ENCODE measurements at regions not wholly inside any gene's neighbourhood (a gene's known extent, or its start where the extent isn't known, plus 50 kb on each side); places are given as distances from the start of the nearest gene placed in this dataset.

- H2BK5ac ChIP-seq (ENCODE audit: insufficient read length, low read length): no peak overlapping the region
- H4K5ac ChIP-seq (ENCODE audit: insufficient read length, low read depth, low read length): no peak overlapping the region
- H3K27me3 ChIP-seq (ENCODE audit: insufficient read depth, low read length): no peaks in the 10 kb centered on the region
- no peak overlapping the region for H3K18ac ChIP-seq (ENCODE audit: insufficient read length, low read depth, low read length)
- H3K4ac ChIP-seq (ENCODE audit: low read depth, low read length): no peak overlapping the region
- WGBS (ENCODE audit: extremely low coverage, insufficient read length, low lambda C conversion rate): no CpG with 5 or more reads among the region's 2 CpGs
- H2BK12ac ChIP-seq (ENCODE audit: insufficient read length, low read depth, low read length): no peak overlapping the region
- no peak for DNase-seq
- no peaks in the 10 kb centered on the region for H3K79me2 ChIP-seq (ENCODE audit: insufficient read depth, low read length)
- Mint-ChIP-seq H3K27me3 (ENCODE audit: low read depth) (peaks cover 6% of the 10 kb centered on the region), H3K4me3 (no peak overlapping the region), H3K36me3 (ENCODE audit: insufficient read depth in 1 of 3, low read depth in 3 of 3) (no peaks in the 10 kb centered on the region; a peak in 1 of 7 replicates), H3K4me1 (peaks cover 27 to 30% of the 10 kb centered on the region in 2 experiments), H3K9me3 (no peaks in the 10 kb centered on the region), H3K27ac (no peak overlapping the region)
- no peak overlapping the region for H3K9ac ChIP-seq (ENCODE audit: extremely low read depth, insufficient read length, low read length)
- no peak overlapping the region for H2AK5ac ChIP-seq (ENCODE audit: insufficient read length, low read length)
- H2AFZ ChIP-seq (ENCODE audit: low read length): no peak overlapping the region
- no peak overlapping the region for H3T11ph ChIP-seq (ENCODE audit: low read length)
- no peaks in the 10 kb centered on the region for H4K20me1 ChIP-seq (ENCODE audit: control insufficient read depth, insufficient read depth, insufficient read length)
- no peaks in the 10 kb centered on the region for H3K79me1 ChIP-seq (ENCODE audit: insufficient read depth, low read depth, low read length, poor library complexity, severe bottlenecking)
- H3K14ac ChIP-seq (ENCODE audit: insufficient read depth, low read length): no peak overlapping the region
- H3K9me3 ChIP-seq (ENCODE audit: control insufficient read depth, low read depth, low read length): no peaks in the 10 kb centered on the region
- H2BK20ac ChIP-seq (ENCODE audit: low read depth, low read length, poor library complexity, severe bottlenecking): no peak overlapping the region
- peaks cover 2% of the 10 kb centered on the region; the same call in 1 of the 2 replicates for H3K4me1 ChIP-seq (ENCODE audit: insufficient read depth, low read length)
- H2BK120ac ChIP-seq (ENCODE audit: low read depth, low read length, poor library complexity, severe bottlenecking): no peak overlapping the region
- H3K27ac ChIP-seq (ENCODE audit: insufficient read length, low read depth, low read length): no peak overlapping the region
- H3K23me2 ChIP-seq (ENCODE audit: insufficient read length, low read depth, low read length, poor library complexity, severe bottlenecking): no peaks in the 10 kb centered on the region
- no peak overlapping the region for H2BK15ac ChIP-seq (ENCODE audit: low read depth, low read length)
- H4K8ac ChIP-seq (replicated peaks; ENCODE audit: insufficient read length, low read depth, low read length): no peak overlapping the region
- no peak overlapping the region for H3K56ac ChIP-seq (ENCODE audit: insufficient read length, low read depth, low read length)
- no peak overlapping the region for H3K23ac ChIP-seq (ENCODE audit: insufficient read length, low read depth, low read length)
- no peak overlapping the region for H4K91ac ChIP-seq (ENCODE audit: insufficient read length, low read depth, low read length)
- no peak for TF ChIP-seq CTCF (conservative IDR thresholded peaks at IDR 0.05)
- H3K4me2 ChIP-seq (ENCODE audit: insufficient read depth, insufficient read length, low read length): no peak overlapping the region
Measured at GRCh38 chr4:186943411-186943810, 219.8 kb upstream of the FAT1 start.
